ENCODE measurements at regions not wholly inside any gene's neighbourhood (a gene's known extent, or its start where the extent isn't known, plus 50 kb on each side); places are given as distances from the start of the nearest gene placed in this dataset.

DNA sequence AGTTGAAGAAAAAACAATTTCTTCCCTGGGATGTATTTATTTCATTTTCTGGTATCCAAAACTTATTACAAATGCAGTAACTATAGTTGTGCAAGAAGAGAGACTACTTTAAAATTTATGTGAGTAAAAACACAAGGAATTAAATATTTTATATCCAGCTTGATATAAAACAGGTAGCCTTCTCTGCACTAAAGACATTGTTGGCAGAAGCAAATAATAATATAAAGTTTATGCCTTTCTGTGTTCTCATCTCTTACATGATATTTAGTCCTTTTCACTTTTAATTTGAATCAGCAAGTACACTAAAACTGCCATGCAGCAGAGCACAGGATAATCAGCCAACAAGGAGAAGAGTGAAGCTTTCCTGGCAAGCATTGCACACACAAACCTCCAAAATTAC, 352.7 kb downstream of the ARL6IP6 start:
- no peak for TF ChIP-seq POLR2AphosphoS5 (IDR thresholded peaks at IDR 0.05)
- TF ChIP-seq CTCF (IDR thresholded peaks at IDR 0.05): no peak
- no peak for TF ChIP-seq EP300 (IDR thresholded peaks at IDR 0.05)
- TF ChIP-seq POLR2A (IDR thresholded peaks at IDR 0.05): no peak
